HPDE6-E6E7 (cell line): ENCODE measurements at regions not wholly inside any gene's neighbourhood (a gene's known extent, or its start where the extent isn't known, plus 50 kb on each side); places are given as distances from the start of the nearest gene placed in this dataset.

Experiments used
- DNase-seq: peaks from one replicate; pipeline ENCODE4 v3.0.0; 2011; ENCODE audit warnings: missing footprints; ENCODE audit errors: extremely low spot score

DNA sequence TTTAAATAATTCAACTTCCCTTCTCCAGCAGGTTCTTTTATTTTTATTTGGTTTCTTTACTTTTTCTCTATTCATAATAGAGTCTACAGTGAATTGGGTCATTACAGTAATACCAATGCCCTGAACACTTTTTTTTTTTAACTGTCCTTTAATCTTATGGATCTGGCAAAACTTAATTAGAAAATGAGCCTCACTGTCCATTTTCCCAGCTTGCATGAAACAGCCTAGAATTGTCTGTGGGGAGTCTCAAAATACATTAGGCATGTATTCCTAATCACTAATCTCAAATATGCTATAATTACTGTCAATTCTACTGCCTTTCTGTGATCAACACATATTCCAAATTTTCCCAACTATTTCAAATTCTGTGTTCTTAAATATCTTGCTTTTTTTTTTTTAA is 406.8 kb downstream of the ANXA1 start:
- DNase-seq, result no peak

DNA sequence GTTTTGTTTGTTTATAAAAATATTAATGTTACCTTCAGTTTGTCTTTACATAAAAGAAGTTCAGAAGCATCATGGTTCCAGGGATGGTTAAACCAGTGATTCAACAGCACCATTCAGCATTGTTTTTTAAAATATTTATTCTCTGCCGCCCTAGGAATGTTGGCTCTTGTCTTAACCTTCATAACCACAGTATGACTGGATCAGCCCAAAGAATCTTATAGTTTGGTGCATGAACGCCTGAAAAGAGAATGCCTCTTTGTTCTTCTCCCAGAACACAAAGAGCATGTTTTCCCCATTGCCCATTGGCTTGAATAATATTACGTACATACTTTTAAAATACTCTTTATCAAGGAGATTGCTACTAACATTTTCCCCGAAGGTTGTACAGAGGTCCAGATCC is 413.4 kb downstream of the ANXA1 start:
- DNase-seq, result no peak

DNA sequence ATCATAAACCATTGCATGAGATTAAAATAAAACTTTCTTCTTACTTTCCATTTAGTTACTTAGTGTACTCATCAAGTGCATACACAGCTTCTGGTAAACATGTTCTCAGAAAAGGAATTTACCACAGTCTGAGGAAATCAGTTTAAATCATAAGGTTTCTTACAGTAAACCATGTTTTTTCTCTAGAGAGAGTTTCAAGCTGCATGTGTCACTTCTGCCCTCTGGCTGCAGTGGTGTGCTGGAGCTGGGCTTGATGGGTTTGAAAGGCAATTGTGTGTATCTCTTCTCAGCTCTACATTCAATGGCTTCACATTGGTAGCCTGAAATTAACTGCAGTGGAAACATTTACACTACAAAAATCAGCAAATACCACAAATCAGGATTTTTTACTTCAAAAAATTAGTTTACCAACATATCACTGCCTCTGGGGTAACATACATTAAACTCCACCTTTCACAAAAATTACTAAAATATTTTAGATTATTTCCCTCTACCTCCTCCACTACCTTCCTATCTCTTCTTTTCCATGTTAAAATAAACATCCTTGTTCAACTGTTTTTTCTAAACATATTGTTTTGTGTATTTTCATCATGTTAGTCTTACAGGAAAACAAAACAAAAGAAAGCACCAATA is 414.3 kb downstream of the ANXA1 start:
- DNase-seq, result peak; percentile 19

GRCh38 chr9:73566627-73567026 is 415.0 kb downstream of the ANXA1 start:
- DNase-seq, result no peak

DNA sequence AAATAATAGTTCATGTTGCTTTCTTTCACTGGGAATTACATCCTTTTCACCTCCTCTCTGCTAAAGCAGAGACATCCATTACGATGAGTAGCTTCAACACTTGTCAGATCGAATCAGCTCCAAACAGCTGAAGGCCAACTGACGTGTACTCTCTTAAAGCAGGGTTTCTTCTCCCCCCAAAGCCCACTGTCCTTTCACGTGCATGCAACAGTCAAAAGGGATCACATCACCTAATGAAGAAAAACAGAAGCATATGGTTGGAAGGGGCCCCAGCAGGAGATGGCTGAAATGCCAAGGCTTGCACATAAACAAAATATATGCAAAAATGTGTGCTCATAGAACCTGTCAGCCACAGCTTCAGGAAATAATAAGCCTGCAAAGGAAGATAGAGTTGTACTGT is 421.6 kb downstream of the ANXA1 start:
- no peak for DNase-seq

DNA sequence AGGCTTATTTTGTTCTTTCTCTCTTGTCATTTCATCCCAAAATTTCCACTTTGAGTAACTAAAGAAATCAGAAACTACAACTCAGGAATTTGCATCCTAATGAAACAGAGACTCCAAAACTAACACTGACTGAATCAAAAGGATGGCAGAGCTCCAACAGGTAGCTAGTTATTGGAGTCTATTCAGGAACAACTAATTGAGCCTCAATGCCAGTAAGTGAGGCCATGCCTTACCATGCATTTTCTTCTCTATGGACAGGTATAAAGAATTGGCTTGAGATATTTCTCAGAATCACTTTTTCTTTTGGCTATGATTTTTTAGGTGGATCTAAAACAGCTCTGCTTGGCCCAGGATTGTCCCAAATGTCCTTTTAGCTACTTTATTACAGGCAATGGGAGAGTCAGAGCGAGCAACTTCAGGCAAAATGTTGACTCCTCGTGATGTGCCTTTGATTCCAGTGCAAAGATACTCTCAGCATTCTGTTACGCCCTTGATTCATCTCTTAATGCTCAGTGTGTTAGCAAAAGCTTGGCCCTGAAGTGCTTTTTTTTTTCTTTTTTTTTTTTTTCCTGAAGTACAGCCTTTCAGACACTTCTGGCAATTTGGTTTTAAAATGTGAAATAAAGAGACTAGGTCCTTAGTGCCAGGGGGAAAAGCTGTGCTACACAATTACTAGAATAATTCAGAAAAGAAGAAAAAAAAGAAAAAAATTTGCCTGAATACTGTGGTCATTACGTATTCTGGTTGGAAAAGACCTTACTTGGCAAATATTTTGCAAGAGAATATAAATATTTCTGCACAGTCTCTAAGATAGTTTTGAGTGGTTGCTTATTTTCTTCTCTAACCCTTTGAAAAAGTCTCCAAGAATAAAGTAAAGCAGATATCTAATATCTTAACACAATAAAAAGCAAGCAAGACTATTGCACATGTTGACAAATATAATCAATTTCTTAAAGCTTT is 423.7 kb downstream of the ANXA1 start:
- DNase-seq, result no peak

- peak; percentile 13 for DNase-seq
Observed at GRCh38 chr9:73577848-73578247, 426.2 kb downstream of the ANXA1 start.

GRCh38 chr9:73579823-73580222 is 428.2 kb downstream of the ANXA1 start:
- DNase-seq, result no peak

- peak; percentile 4 for DNase-seq
Observed at GRCh38 chr9:73583576-73583975, 431.9 kb downstream of the ANXA1 start.

GRCh38 chr9:73595036-73595545 is 443.4 kb downstream of the ANXA1 start:
- no peak for DNase-seq

GRCh38 chr9:73596321-73596720 is 444.7 kb downstream of the ANXA1 start:
- no peak for DNase-seq

- no peak for DNase-seq
Observed at GRCh38 chr9:73597039-73597438, 445.4 kb downstream of the ANXA1 start.

DNA sequence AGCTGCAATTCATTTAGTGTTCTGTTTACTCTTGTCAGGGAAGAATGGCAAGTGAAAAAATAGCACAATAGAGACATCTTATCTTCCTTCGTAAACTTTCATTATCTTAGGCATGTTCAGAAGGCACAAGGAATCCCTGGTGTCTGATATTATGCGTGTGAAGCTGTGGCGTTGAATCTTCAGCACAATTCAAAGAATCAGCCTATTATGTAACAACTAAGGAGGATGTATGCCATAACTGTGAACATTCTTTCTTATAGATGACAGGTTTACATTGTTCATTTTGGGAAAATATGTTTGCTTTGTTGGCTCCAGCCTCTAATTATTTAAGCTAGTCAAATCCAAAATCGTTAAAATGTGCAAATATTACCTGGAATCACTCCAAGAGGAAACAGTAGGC is 446.1 kb downstream of the ANXA1 start:
- no peak for DNase-seq

GRCh38 chr9:73609381-73609780 is 457.7 kb downstream of the ANXA1 start:
- no peak for DNase-seq

DNA sequence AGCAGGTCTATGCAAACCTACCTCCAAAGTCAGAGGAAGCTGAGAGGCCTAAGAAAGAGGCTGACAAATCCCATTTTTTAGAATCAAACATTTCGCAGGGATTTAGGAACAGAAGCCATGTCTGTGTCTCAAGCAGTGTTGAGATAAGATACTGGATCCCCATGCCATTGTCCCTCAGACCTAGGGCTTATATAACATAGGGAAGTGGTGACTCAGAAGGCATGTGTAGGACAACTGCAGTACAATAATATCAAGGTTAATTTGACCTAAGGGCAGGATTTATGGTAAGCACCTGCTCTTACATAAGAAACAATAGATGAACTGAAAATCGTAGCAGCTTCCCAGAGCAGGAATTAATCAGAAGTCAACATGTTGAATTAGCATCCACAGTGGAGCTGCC is 459.4 kb downstream of the ANXA1 start:
- peak; percentile 1 for DNase-seq

- no peak for DNase-seq
Observed at GRCh38 chr9:73613092-73613701, 461.5 kb downstream of the ANXA1 start.

GRCh38 chr9:73615557-73615956 is 463.9 kb downstream of the ANXA1 start:
- DNase-seq, result no peak

GRCh38 chr9:73617586-73617985 is 465.9 kb downstream of the ANXA1 start:
- no peak for DNase-seq

GRCh38 chr9:73640971-73641370 is 489.3 kb downstream of the ANXA1 start:
- no peak for DNase-seq

- DNase-seq, result peak; percentile 63
Observed at GRCh38 chr9:73643379-73644013, 491.8 kb downstream of the ANXA1 start.

DNA sequence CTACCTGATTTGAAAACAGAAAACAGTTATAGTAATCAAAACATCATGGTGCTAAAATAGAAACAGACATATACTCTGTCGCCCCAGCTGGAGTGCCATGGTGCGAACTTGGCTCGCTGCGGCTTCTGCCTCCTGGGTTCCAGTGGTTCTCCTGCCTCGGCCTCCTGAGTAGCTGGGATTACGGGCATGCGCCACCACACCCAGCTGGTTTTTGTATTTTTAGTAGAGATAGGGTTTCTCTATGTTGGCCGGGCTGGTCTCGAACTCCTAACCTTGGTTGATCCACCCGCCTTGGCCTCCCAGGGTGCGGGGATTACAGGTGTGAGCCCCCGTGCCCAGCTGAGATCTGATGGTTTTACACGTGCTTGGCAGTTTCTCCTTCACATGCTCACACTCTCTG is 495.9 kb downstream of the ANXA1 start:
- DNase-seq, result no peak

DNA sequence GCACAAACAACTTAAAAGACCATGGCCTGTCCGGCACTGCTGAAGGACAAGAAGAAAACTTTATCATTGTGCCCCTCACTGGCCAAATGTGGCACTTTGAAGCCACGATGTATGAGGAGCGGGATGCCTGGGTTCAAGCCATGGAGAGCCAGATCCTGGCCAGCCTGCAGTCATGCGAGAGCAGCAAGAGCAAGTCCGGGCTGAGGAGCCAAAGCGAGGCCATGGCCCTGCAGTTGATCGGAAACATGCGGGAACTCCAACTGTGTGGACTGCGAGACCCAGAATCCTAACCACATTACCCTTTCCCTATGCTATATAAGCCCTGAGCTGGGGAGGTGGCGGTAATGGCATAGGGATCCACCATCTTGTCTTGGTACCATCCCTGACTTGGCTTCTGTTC is 497.9 kb downstream of the ANXA1 start:
- no peak for DNase-seq
